Astrocyte (in vitro differentiated cells and primary cell): ENCODE measurements at regions not wholly inside any gene's neighbourhood (a gene's known extent, or its start where the extent isn't known, plus 50 kb on each side); places are given as distances from the start of the nearest gene placed in this dataset.

ENCODE experiments used
- EZH2 ChIP-seq: IDR thresholded peaks from 2 replicates; pipeline ENCODE4 v1.6.1; 2012; ENCODE audit warnings: mild to moderate bottlenecking, low read length, inconsistent platforms; ENCODE audit not compliant: insufficient read depth
- TF ChIP-seq, protein P1 (sequence below): IDR thresholded peaks from 2 replicates; pipeline ENCODE4 v1.5.1; 2011; ENCODE audit warnings: low read depth, mild to moderate bottlenecking, inconsistent platforms, low read length, moderate library complexity; ENCODE audit not compliant: insufficient read depth

DNA sequence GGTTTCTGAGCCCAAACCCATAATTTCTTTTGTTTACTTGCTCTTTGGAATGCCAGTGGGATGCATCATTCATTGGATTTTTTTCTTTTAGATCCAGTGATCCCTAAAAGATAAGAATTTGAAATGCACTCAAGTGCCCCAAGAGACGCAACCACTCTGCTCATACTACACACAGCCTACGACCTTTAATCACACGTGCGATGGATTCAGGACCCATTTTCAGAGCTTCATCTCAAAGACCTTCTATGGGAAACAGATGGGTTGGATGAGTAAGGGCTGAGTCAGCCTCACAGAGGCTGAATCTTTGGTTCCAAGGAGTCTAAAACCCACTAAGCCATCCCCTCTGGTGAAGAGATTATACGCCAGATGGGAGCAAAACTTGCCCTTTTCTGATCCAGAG, 265.5 kb upstream of the EXOC2 start:
- TF ChIP-seq, protein P1, sequence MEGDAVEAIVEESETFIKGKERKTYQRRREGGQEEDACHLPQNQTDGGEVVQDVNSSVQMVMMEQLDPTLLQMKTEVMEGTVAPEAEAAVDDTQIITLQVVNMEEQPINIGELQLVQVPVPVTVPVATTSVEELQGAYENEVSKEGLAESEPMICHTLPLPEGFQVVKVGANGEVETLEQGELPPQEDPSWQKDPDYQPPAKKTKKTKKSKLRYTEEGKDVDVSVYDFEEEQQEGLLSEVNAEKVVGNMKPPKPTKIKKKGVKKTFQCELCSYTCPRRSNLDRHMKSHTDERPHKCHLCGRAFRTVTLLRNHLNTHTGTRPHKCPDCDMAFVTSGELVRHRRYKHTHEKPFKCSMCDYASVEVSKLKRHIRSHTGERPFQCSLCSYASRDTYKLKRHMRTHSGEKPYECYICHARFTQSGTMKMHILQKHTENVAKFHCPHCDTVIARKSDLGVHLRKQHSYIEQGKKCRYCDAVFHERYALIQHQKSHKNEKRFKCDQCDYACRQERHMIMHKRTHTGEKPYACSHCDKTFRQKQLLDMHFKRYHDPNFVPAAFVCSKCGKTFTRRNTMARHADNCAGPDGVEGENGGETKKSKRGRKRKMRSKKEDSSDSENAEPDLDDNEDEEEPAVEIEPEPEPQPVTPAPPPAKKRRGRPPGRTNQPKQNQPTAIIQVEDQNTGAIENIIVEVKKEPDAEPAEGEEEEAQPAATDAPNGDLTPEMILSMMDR, result no peak
- no peak for TF ChIP-seq EZH2
